Gastrocnemius medialis (tissue), 4 donors: ENCODE measurements at regions not wholly inside any gene's neighbourhood (a gene's known extent, or its start where the extent isn't known, plus 50 kb on each side); places are given as distances from the start of the nearest gene placed in this dataset.

ENCODE experiments used
- ATAC-seq, 2 donors: fragments of 150-250 bp; one replicate each; pipeline ENCODE4 v1.9.1; 2016
- DNase-seq, 2 donors: peaks; one replicate each; pipeline ENCODE4 v3.0.0-alpha.2; 2019
- H3K27ac ChIP-seq, 4 donors: fragments of 200-600 bp; sonication (generic); 1 replicate in 1 of 4; 2 replicates in 3 of 4; pipeline ENCODE4 v1.5.1; 2016 to 2018; ENCODE audit warnings: mild to moderate bottlenecking in 2 of 4, moderate library complexity in 1 of 4
- H3K27me3 ChIP-seq, 3 donors: fragments of 200-600 bp; sonication (generic) in 2 of 3; 1 replicate in 1 of 3; 2 replicates in 2 of 3; pipeline versions ENCODE4 v1.5.1 to v1.6.0; 2016 to 2019; ENCODE audit warnings: mild to moderate bottlenecking in 1 of 3, moderate library complexity in 1 of 3
- H3K36me3 ChIP-seq, 2 donors: fragments of 200-600 bp; sonication (generic) in 1 of 2; one replicate each; pipeline ENCODE4 v1.5.1; 2017 to 2018
- H3K4me1 ChIP-seq, 2 donors: fragments of 200-600 bp; sonication (generic) in 1 of 2; one replicate each; pipeline ENCODE4 v1.5.1; 2016 to 2017; ENCODE audit warnings: mild to moderate bottlenecking in 2 of 2
- H3K4me3 ChIP-seq, 4 donors: fragments of 200-600 bp; sonication (generic) in 3 of 4; 1 replicate in 1 of 4; 2 replicates in 3 of 4; pipeline ENCODE4 v1.5.1; 2016 to 2019; ENCODE audit warnings: mild to moderate bottlenecking in 2 of 4
- H3K9me3 ChIP-seq, 3 donors: fragments of 200-600 bp; sonication (generic) in 2 of 3; 1 replicate in 1 of 3; 2 replicates in 2 of 3; pipeline ENCODE4 v1.5.1; 2016 to 2019
- POLR2A ChIP-seq, 2 donors: fragments of 450-650 bp; IDR thresholded peaks; one replicate each; pipeline ENCODE4 v1.6.1; 2017; ENCODE audit warnings: antibody characterized with exemption in 2 of 2, mild to moderate bottlenecking in 2 of 2, moderate library complexity in 2 of 2
- in situ Hi-C, 4 donors: fragments of 200-750 bp; cut with MboI; loops; one replicate each; pipeline versions ENCODE4 v1.15.0 to v1.8.0; 2017; ENCODE audit warnings: low sequenced_read_pairs in 4 of 4
- intact Hi-C: fragments of 100-400 bp; cut with DNase I; formaldehyde crosslinking; loops from one replicate; pipeline ENCODE4 v1.15.1; 2023; ENCODE audit warnings: low total_unique reads
- TF ChIP-seq, protein P1 (sequence below), 5 experiments: fragments of 450-650 bp in 3 of 5; fragments of 200-600 bp in 2 of 5; sonication (generic) in 2 of 5; IDR thresholded peaks in 4 of 5; conservative IDR thresholded peaks in 1 of 5; 1 replicate in 4 of 5; 2 replicates in 1 of 5; pipeline ENCODE4 v1.5.1; 2016 to 2019; ENCODE audit warnings: antibody characterized with exemption in 5 of 5, mild to moderate bottlenecking in 3 of 5, moderate library complexity in 3 of 5

DNA sequence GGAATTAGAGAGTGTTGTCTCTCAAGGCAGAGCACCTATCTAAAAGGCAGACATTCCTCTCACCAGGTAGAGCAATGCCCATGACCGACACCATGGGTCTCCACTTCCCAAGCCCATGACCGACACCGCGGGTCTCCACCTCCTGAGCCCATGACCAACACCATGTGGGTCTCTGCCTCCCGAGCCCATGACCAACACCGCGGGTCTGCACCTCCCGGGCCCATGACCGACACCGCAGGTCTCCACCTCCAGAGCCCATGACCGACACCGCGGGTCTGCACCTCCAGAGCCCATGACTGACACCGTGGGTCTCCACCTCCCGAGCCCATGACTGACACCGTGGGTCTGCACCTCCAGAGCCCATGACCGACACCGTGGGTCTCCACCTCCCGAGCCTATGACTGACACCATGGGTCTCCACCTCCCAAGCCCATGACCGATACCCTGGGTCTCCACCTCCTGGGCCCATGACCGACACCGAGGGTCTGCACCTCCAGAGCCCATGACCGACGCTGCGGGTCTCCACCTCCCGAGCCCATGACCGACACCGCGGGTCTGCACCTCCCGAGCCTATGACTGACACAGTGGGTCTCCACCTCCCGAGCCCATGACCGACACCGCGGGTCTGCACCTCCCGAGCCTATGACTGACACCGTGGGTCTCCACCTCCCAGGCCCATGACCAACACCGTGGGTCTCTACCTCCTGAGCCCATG, 262.4 kb upstream of the SALL3 start:
- TF ChIP-seq POLR2A (IDR thresholded peaks at IDR 0.05) = no peak
- TF ChIP-seq, protein P1, sequence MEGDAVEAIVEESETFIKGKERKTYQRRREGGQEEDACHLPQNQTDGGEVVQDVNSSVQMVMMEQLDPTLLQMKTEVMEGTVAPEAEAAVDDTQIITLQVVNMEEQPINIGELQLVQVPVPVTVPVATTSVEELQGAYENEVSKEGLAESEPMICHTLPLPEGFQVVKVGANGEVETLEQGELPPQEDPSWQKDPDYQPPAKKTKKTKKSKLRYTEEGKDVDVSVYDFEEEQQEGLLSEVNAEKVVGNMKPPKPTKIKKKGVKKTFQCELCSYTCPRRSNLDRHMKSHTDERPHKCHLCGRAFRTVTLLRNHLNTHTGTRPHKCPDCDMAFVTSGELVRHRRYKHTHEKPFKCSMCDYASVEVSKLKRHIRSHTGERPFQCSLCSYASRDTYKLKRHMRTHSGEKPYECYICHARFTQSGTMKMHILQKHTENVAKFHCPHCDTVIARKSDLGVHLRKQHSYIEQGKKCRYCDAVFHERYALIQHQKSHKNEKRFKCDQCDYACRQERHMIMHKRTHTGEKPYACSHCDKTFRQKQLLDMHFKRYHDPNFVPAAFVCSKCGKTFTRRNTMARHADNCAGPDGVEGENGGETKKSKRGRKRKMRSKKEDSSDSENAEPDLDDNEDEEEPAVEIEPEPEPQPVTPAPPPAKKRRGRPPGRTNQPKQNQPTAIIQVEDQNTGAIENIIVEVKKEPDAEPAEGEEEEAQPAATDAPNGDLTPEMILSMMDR (IDR thresholded peaks at IDR 0.05 in 4 of 5, conservative IDR thresholded peaks at IDR 0.05 in 1 of 5) = no peak
- Histone ChIP-seq H3K4me1 (no peaks in the 10 kb centered on the region), H3K36me3 (no peaks in the 10 kb centered on the region), H3K27me3 (peaks cover 0 to 6% (median 2%) of the 10 kb centered on the region in 3 donors), H3K9me3 (no peaks in the 10 kb centered on the region), H3K27ac (no peak overlapping the region), H3K4me3 (no peak overlapping the region)
- DNase-seq (no peak), ATAC-seq (no peak)
- intact Hi-C loops (no loop called here), in situ Hi-C loops (no loop called here)

DNA sequence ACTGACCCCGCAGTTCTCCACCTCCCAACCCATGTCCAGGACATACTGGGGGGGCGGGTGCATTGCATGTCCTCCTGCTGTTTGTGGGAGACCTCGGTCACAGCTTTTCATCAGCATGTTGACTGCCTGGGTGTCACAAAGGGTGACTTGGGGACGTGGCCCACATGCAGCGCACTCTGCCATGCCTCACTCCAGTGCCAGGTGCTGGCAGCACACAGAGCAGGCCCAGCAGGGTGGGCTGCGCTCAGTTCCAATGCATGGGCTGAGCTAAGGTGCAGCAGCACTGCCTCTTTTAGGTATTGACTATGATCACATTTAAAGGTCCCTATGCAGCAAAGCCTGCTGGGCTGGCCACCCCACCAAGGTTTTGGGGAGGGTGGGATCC, 261.9 kb upstream of the SALL3 start:
- TF ChIP-seq, protein P1 (IDR thresholded peaks at IDR 0.05 in 4 of 5, conservative IDR thresholded peaks at IDR 0.05 in 1 of 5) = no peak
- no peaks in the 10 kb centered on the region for H3K36me3 ChIP-seq
- H3K4me3 ChIP-seq = no peak overlapping the region
- in situ Hi-C loops (no loop called here), intact Hi-C loops (no loop called here)
- DNase-seq (no peak), ATAC-seq (no peak)
- peaks cover 0 to 6% (median 2%) of the 10 kb centered on the region in 3 donors for H3K27me3 ChIP-seq
- no peaks in the 10 kb centered on the region for H3K4me1 ChIP-seq
- H3K27ac ChIP-seq = no peak overlapping the region
- H3K9me3 ChIP-seq = no peaks in the 10 kb centered on the region

DNA sequence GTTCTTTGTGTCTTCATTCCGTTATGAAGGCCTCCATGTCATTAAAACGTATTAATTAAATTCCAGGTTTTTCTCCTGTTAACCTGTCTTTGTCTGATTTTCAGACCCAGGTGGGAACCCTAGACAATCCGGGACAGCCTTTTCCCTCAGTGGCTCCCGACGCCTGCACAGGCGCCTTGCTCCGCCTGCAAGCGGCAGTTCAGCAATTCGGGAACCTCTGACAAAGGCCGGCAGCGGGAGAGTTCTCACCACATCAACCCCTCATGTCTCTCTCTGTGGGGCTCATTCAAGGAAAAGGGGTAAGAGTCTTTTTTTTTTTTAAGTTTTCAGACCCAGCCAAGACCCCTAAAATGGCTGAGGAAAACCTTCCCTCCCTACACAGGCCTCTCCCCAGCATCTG, 259.8 kb upstream of the SALL3 start:
- ATAC-seq (no peak), DNase-seq (no peak)
- H3K36me3 ChIP-seq = no peaks in the 10 kb centered on the region
- H3K4me3 ChIP-seq = no peak overlapping the region
- intact Hi-C loops = no loop called here
- H3K9me3 ChIP-seq = no peaks in the 10 kb centered on the region
- in situ Hi-C loops = no loop called here
- H3K4me1 ChIP-seq = no peaks in the 10 kb centered on the region
- H3K27me3 ChIP-seq = peaks cover 2 to 6% (median 4%) of the 10 kb centered on the region in 3 donors
- no peak for TF ChIP-seq POLR2A (IDR thresholded peaks at IDR 0.05)
- TF ChIP-seq, protein P1 (IDR thresholded peaks at IDR 0.05 in 4 of 5, conservative IDR thresholded peaks at IDR 0.05 in 1 of 5) = no peak
- H3K27ac ChIP-seq = no peak overlapping the region

DNA sequence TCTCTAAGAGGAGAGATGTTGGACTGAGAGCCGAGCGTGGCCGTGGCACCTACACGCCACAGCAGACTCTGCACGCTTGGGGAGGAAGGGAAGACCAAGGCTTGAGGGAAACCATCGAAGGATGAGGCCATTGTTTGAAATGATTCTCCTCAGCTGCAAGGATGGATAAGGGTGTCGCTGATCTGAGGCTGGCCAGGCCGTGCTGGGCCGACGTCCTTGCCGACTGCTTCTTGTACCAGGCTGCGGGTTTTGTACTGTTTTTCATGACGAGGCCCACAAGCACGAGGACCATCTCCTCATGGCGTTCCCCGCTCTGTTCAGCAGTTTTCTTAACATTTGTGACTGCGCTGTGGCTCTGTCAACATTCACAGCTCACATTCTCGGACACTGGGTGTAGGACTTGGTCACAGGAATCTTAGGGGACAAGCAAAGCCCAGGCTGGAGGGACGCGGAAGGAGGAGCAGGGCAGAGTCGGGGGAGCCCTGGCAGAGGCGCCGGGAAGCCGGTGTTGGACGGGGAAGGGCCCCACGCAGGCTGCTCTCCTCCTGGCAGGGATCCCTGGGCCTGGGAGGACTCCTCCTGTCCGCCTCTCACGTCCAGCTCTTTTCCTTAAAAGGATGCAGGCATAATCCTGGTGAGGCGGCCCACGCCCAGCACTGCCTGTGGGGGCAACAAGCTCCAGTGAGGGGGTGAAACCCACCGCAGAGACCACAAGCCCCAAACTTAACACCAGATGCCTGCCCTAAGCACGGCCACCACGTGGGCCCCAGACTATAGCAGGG, 259.0 kb upstream of the SALL3 start:
- no peak for ATAC-seq

More for the DNA sequence above, 259.0 kb upstream of the SALL3 start:
- intact Hi-C loops = no loop called here
- no peak overlapping the region for H3K4me3 ChIP-seq
- TF ChIP-seq, protein P1 (IDR thresholded peaks at IDR 0.05 in 4 of 5, conservative IDR thresholded peaks at IDR 0.05 in 1 of 5) = no peak
- no peak for TF ChIP-seq POLR2A (IDR thresholded peaks at IDR 0.05)
- no peak for DNase-seq
- no peaks in the 10 kb centered on the region for H3K36me3 ChIP-seq
- H3K9me3 ChIP-seq = no peaks in the 10 kb centered on the region
- in situ Hi-C loops = no loop called here
- H3K27ac ChIP-seq = no peak overlapping the region
- no peaks in the 10 kb centered on the region for H3K4me1 ChIP-seq
- H3K27me3 ChIP-seq = peaks cover 2 to 6% (median 5%) of the 10 kb centered on the region in 3 donors
